ENCODE measurements at regions not wholly inside any gene's neighbourhood (a gene's known extent, or its start where the extent isn't known, plus 50 kb on each side); places are given as distances from the start of the nearest gene placed in this dataset.
"Not testable (repeated sequence)": the region's sequence is repeated elsewhere in the genome, so short reads cannot be mapped to it uniquely, and the experiment has no call there.

- DNase-seq: no peak
Measured at GRCh38 chr3:162584986-162585385, 1088.4 kb downstream of the OTOL1 start.

DNA sequence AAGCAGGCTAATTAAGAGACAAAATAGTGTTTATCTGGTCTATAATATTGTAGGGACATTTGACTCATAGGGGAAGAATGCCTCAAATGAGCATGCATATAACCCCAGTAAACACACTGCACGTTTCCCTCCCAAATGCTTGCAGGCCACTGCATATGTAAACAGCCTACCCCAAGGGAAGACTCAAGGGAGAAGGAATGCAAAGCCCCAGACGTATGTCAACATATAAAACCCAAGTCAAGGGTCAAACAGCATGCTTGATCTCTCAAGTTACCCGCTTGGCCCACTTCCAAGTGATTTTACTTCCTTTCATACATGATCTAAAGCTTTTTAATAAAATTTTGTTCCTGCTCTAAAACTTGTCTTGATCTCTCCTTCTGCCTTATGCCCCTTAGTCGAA, 1090.0 kb downstream of the OTOL1 start:
- no peak for DNase-seq

- DNase-seq: no peak
Measured at GRCh38 chr3:162597226-162597625, 1100.6 kb downstream of the OTOL1 start.

DNA sequence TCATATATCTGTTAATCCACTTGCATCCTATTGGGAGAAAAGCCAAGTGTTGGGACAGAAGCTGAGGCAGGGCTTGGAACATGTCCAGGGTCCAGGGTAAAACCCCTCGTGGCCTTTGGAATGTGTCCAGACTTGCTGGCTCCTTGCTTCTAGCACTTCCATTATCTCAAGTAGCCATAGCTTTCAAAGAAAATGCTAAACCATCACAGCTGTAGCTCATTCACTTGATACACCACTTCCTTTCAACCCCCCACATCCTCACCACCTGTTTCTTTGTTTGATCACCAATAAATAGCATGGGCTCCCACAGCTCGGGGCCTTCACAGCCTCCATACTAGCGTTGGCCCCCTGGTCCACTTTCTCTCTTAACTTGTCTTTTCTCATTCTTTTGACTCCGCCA, 1101.9 kb downstream of the OTOL1 start:
- DNase-seq: not testable (repeated sequence)

- not testable (repeated sequence) for DNase-seq
Measured at GRCh38 chr3:162599742-162600141, 1103.1 kb downstream of the OTOL1 start.

GRCh38 chr3:162601101-162601670, 1104.6 kb downstream of the OTOL1 start:
- no peak for DNase-seq

GRCh38 chr3:162602619-162603018, 1106.0 kb downstream of the OTOL1 start:
- DNase-seq: no peak

- DNase-seq: no peak
Measured at GRCh38 chr3:162605651-162606204, 1109.1 kb downstream of the OTOL1 start.

DNA sequence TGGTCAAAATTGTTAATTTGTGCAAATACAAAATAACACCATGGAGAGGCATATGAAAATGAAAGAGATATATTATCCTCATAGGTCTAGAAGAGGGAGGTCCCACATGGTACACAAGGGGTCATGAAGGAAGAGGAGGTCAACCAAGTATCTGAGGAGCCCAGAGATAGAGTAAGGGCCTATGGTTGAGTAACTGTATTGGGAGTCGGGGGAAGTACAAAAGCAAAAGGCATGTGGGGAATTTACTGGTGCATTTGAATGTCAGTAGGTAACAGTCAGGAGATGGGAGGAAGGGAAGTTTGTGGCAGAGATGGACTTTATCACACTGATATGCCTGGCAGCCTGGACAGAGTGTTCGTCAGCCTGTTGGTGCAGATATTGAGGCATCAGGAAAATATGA, 1113.7 kb downstream of the OTOL1 start:
- no peak for DNase-seq

DNA sequence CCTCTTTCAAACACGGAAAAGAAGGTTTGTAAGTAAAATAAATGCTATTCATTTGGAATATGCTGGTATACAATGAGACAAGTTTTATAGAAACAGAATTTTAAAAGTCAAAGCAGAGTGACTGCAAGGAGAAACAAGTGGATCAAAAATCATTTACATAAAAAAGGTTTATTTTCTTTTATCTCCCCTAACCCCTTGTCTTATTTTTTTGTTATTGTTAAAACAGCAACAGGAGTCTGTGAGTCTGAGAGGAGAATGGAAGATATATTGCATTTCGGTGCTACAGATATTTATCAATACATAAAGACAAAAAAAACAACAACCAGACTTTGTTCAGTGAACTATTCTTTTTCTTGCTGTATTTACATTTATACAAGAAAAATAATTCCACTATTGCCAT, 1116.4 kb downstream of the OTOL1 start:
- no peak for DNase-seq

DNA sequence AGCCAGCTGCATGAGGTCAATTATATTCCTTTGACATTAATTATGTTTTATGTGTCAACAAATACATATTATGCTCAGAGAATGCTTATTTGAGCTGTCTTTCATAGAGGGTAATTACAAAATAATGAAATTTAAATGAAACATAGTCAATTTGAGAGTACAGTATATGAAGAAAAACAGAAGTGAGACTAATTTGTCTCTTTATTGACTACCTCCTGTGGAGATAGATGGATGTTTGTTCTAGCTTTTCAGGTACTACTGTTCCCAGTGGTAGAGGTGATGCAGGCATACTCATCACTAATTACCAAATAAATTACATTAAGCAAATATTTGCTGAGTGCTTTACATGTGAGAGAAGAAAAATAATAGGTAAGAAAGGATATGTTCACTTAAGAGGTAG, 1129.6 kb downstream of the OTOL1 start:
- no peak for DNase-seq

DNA sequence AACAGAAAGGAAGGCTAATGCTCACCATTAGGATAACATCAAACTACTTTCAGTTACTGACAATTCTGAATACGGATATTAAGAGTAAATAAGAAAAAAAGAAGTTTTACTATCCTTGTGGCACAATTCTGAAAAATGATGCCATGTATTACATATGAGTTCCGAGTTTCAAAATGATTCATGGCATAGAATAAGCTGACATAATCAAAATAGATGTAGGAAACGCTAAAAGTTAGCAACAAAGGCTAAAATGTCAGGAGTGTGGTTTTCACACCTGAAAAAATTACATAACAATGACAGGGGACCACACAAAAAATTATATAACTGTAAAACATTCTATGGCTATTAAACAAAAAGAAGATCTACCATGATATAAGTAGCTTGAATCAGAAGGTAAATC, 1131.9 kb downstream of the OTOL1 start:
- DNase-seq: no peak

DNA sequence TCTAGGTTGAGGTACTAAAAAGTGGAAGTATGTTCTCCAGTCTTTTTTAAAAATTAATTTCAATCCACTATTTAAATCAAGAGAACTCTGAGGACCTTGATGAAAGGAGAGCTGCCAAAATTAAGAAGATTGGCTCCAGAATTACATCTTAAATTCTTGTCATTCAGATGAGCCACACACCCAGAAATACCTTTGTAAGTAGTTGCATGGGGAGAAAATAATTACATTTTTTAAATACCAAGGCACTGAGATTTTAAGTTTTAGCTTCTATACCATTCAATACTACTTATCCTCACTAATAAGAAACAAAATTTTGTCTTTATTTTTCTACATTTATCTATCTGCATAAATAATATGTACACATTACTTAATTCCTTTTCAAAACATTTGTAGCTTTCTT, 1132.8 kb downstream of the OTOL1 start:
- DNase-seq: no peak

DNA sequence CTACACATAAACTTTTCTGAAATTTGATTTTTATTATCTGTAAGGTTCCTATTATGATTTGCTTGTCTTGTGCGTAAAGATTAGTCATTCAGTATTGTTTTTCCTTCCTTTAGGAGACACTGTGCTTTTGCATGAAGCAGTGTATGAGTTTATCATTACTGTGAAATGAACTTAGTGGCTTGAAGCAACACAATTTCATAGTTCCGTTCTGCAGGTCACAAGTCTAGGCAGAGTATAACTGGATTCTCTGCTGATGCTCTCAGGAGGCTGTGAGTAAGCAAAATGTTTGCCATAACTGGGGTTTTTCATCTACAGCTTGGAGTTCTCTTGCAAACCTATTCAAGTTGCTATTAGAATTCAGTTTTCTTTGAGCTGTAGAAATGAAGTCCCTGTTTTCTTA, 1136.1 kb downstream of the OTOL1 start:
- DNase-seq: no peak

- not testable (repeated sequence) for DNase-seq
Measured at GRCh38 chr3:162640208-162640607, 1143.6 kb downstream of the OTOL1 start.

DNA sequence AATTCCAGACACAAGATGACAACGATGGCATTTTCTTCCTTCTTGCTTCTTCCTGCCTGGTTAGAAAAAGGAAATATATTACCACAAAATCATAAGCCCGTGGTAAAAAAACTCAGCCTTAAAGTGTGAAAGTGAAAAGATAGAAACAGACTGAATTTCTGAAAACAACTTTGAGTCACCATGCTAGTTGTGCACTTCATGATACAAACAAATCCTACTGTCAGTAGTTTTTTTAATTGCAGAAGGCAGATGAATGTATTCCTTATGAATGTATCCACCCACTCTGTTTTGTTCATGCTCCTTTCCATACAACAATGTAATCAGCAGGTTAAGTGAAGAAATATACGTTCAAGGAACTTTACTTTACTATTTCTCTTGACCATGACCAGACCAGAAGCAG, 1144.7 kb downstream of the OTOL1 start:
- no peak for DNase-seq

GRCh38 chr3:162641907-162642306, 1145.3 kb downstream of the OTOL1 start:
- no peak for DNase-seq

- no peak for DNase-seq
Measured at GRCh38 chr3:162643245-162643644, 1146.6 kb downstream of the OTOL1 start.

DNA sequence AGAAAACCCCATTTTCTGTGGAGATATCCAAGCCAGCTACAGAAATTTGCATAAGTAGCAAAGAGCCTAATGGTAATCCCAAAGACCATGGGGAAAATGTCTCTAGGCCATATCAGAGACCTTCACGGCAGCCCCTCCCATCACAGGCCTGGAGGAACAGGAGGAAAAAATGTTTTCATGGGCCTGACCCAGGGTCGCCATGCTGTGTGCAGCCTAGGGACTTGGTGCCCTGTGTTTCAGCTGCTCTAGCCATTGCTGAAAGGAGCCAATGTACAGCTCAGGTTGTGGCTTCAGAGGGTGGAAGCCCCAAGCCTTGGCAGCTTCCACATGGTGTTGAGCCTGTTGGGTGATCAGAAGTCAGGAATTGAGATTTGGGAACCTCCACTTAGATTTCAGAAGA, 1150.7 kb downstream of the OTOL1 start:
- DNase-seq: no peak

- no peak for DNase-seq
Measured at GRCh38 chr3:162658003-162658402, 1161.4 kb downstream of the OTOL1 start.

- no peak for DNase-seq
Measured at GRCh38 chr3:162665684-162666391, 1169.2 kb downstream of the OTOL1 start.

DNA sequence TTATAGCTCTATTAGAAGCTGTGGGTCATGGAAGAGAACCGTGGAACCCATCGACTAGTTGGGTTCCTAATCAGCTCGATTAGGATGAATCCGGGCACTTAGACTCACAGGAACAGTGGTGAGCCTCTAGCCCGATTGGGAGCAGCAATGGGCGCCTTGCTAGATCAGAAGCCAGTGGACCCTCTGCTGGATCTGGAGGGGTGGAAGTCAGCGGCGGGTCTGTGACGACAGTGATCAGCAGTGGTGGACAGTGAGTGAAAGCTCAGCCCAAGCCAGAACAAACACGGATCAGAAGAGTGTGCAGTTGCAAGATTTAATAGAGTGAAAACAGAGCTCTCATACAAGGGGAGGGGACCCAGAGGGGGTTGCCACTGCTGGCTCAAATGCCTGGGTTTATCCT, 1170.2 kb downstream of the OTOL1 start:
- no peak for DNase-seq

DNA sequence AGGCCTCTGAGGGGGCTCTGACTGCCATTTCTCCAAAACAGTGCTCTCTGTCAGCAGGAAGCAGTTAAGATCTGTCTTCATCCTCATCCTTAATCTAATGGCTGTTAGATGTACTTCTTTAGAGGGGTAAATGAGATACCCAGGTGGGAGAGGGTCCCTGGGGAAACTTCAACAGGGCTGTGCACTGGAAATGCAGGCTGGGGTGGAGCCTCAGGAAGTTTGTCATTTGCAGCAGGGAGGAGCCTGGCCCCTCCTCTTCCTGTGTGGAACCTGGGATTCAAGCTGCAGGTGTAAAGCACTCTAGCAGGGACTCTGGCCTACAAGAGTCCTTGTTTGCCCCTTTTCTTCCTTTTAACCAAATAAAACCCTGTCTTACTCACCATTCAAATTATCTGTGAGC, 1173.6 kb downstream of the OTOL1 start:
- DNase-seq: no peak

- DNase-seq: no peak
Measured at GRCh38 chr3:162677475-162677874, 1180.9 kb downstream of the OTOL1 start.

GRCh38 chr3:162678941-162679340, 1182.3 kb downstream of the OTOL1 start:
- no peak for DNase-seq
